K562 (cell line): ENCODE measurements at regions not wholly inside any gene's neighbourhood (a gene's known extent, or its start where the extent isn't known, plus 50 kb on each side); places are given as distances from the start of the nearest gene placed in this dataset.
A peak's percentile ranks its signal among the peaks of the same experiment; 100 is the strongest.

Experiments
- AFF1 ChIP-seq, 2 experiments: fragments of 450-650 bp; IDR thresholded peaks; 2 replicates each; pipeline ENCODE4 v1.6.1; 2018; ENCODE audit warnings: mild to moderate bottlenecking in 2 of 2, low read depth in 1 of 2; ENCODE audit not compliant: partially characterized antibody in 2 of 2
- BRCA1 ChIP-seq, 2 experiments: fragments of 450-650 bp in 1 of 2; sonication (generic) in 1 of 2; formaldehyde crosslinking in 1 of 2; IDR thresholded peaks; 2 replicates each; pipeline versions ENCODE4 v1.5.0 to v1.6.1; 2017 to 2020; ENCODE audit warnings: mild to moderate bottlenecking in 1 of 2, missing genetic modification reagents in 1 of 2
- BRD9 ChIP-seq: fragments of 450-650 bp; IDR thresholded peaks from 2 replicates; pipeline ENCODE4 v1.6.1; 2018; ENCODE audit warnings: low read depth; ENCODE audit not compliant: partially characterized antibody
- COPS2 ChIP-seq: fragments of 450-650 bp; conservative IDR thresholded peaks from 2 replicates; pipeline ENCODE4 v1.6.1; 2016; ENCODE audit warnings: mild to moderate bottlenecking, moderate library complexity
- DPF2 ChIP-seq: fragments of 450-650 bp; IDR thresholded peaks from 2 replicates; pipeline ENCODE4 v1.6.1; 2016
- ELF4 ChIP-seq: fragments of 450-650 bp; formaldehyde crosslinking; IDR thresholded peaks from 2 replicates; pipeline ENCODE4 v1.4.0; 2022; ENCODE audit warnings: missing genetic modification characterization
- FOXA1 ChIP-seq: fragments of 450-650 bp; IDR thresholded peaks from 2 replicates; pipeline ENCODE4 v1.6.1; 2016; ENCODE audit warnings: mild to moderate bottlenecking, borderline replicate concordance
- FOXJ3 ChIP-seq: sonication (generic); formaldehyde crosslinking; IDR thresholded peaks from 2 replicates; pipeline ENCODE4 v1.4.0; 2020; ENCODE audit warnings: mild to moderate bottlenecking, missing genetic modification reagents
- FOXM1 ChIP-seq, 2 experiments: fragments of 450-650 bp in 1 of 2; sonication (generic) in 1 of 2; formaldehyde crosslinking in 1 of 2; IDR thresholded peaks; 2 replicates each; pipeline versions ENCODE4 v1.6.1 to v1.9.0; 2017 to 2022; ENCODE audit warnings: low read depth in 2 of 2, mild to moderate bottlenecking in 2 of 2, missing genetic modification reagents in 1 of 2, moderate library complexity in 1 of 2
- FOXP4 ChIP-seq: sonication (generic); formaldehyde crosslinking; IDR thresholded peaks from 2 replicates; pipeline ENCODE4 v1.8.0; 2022; ENCODE audit warnings: mild to moderate bottlenecking, missing genetic modification reagents, borderline replicate concordance
- GABPA ChIP-seq: fragments of 200-800 bp; sonication (Bioruptor generic); conservative IDR thresholded peaks from 2 replicates; pipeline ENCODE4 v1.6.1; 2016; ENCODE audit warnings: low read depth, missing genetic modification characterization, missing compliant biosample characterization
- HNRNPK ChIP-seq: fragments of 200-400 bp; formaldehyde crosslinking; IDR thresholded peaks from one replicate; pipeline ENCODE4 v1.6.1; 2018; ENCODE audit warnings: mild to moderate bottlenecking, low read depth, low read length; ENCODE audit not compliant: poor library complexity, severe bottlenecking
- MAFG ChIP-seq: fragments of 450-650 bp; conservative IDR thresholded peaks from 2 replicates; pipeline ENCODE4 v1.6.1; 2016; ENCODE audit warnings: missing genetic modification characterization, missing compliant biosample characterization
- MED1 ChIP-seq: sonication (generic); formaldehyde crosslinking; IDR thresholded peaks from 2 replicates; pipeline ENCODE4 v1.8.1; 2023; ENCODE audit warnings: missing genetic modification reagents, borderline replicate concordance
- MTA2 ChIP-seq: fragments of 450-650 bp; IDR thresholded peaks from 2 replicates; pipeline ENCODE4 v1.6.1; 2016; ENCODE audit warnings: low read depth
- NFE2L1 ChIP-seq: fragments of 450-650 bp; IDR thresholded peaks from 2 replicates; pipeline ENCODE4 v1.6.1; 2016; ENCODE audit warnings: missing genetic modification characterization, low read depth, mild to moderate bottlenecking, missing compliant biosample characterization, moderate library complexity, borderline replicate concordance
- NR3C1 ChIP-seq: sonication (generic); formaldehyde crosslinking; IDR thresholded peaks from 2 replicates; pipeline ENCODE4 v1.8.1; 2022; ENCODE audit warnings: missing genetic modification reagents
- PURB ChIP-seq: sonication (generic); formaldehyde crosslinking; IDR thresholded peaks from 2 replicates; pipeline ENCODE4 v1.9.0; 2021; ENCODE audit warnings: low read depth, mild to moderate bottlenecking, missing genetic modification reagents
- RHOXF2B ChIP-seq: fragments of 250-450 bp; sonication (Bioruptor Pico); conservative IDR thresholded peaks from 2 replicates; pipeline ENCODE4 v1.5.1; 2021
- TAF7 ChIP-seq: fragments of 450-650 bp; IDR thresholded peaks from 2 replicates; pipeline ENCODE4 v1.6.1; 2016; ENCODE audit warnings: missing genetic modification characterization, missing compliant biosample characterization
- ZC3H11A ChIP-seq: IDR thresholded peaks from 2 replicates; pipeline ENCODE4 v1.6.1; 2012; ENCODE audit warnings: low read depth, low read length, improper control_type of control experiment
- ZNF134 ChIP-seq: fragments of 250-450 bp; sonication (Bioruptor Pico); conservative IDR thresholded peaks from 2 replicates; pipeline ENCODE4 v1.4.0; 2020
- ZNF165 ChIP-seq: fragments of 250-450 bp; sonication (Bioruptor Pico); IDR thresholded peaks from 2 replicates; pipeline ENCODE4 v1.4.0; 2020; ENCODE audit warnings: borderline replicate concordance
- ZNF217 ChIP-seq: sonication (generic); formaldehyde crosslinking; IDR thresholded peaks from 2 replicates; pipeline ENCODE4 v1.8.0; 2022; ENCODE audit warnings: mild to moderate bottlenecking, missing genetic modification reagents
- ZNF77 ChIP-seq: fragments of 250-450 bp; sonication (Bioruptor Pico); IDR thresholded peaks from 2 replicates; pipeline ENCODE4 v1.5.0; 2020

GRCh38 chr6:27795697-27796494, 116.3 kb downstream of the OR2B2 start (continued):
- peak; percentile 70 to 88 for TF ChIP-seq AFF1 (IDR thresholded peaks at IDR 0.05; ENCODE audit: low read depth in 1 of 2, partially characterized antibody in 2 of 2)
- TF ChIP-seq FOXP4: no peak
- no peak for TF ChIP-seq RHOXF2B
- no peak for TF ChIP-seq PURB (CRISPR knock-in tag)
- no peak for TF ChIP-seq ZNF165 (CRISPR knock-in tag)
- no peak for TF ChIP-seq ZNF217 (CRISPR knock-in tag)
- no peak for TF ChIP-seq FOXA1
- TF ChIP-seq ZNF134 (CRISPR knock-in tag): no peak
- TF ChIP-seq FOXJ3 (CRISPR knock-in tag): no peak
- no peak for TF ChIP-seq NR3C1 (CRISPR knock-in tag)
- TF ChIP-seq GABPA (tag): no peak
- peak; percentile 58; the same call in 1 of the 2 replicates for TF ChIP-seq FOXM1 (IDR thresholded peaks at IDR 0.05; ENCODE audit: low read depth)
- no peak for TF ChIP-seq FOXM1 (CRISPR knock-in tag; IDR thresholded peaks at IDR 0.05; ENCODE audit: low read depth)
- no peak for TF ChIP-seq ELF4
- no peak for TF ChIP-seq COPS2
- peak; percentile 88 for TF ChIP-seq MAFG (tag)
- TF ChIP-seq HNRNPK: no peak
- no peak for TF ChIP-seq MED1
- TF ChIP-seq BRCA1 (IDR thresholded peaks at IDR 0.05): no peak
- TF ChIP-seq BRCA1 (CRISPR knock-in tag; IDR thresholded peaks at IDR 0.05): no peak
- no peak for TF ChIP-seq MTA2
- no peak for TF ChIP-seq TAF7 (tag)
- TF ChIP-seq BRD9: peak; percentile 99
- TF ChIP-seq ZNF77 (CRISPR knock-in tag): no peak
- TF ChIP-seq ZC3H11A: no peak
- no peak for TF ChIP-seq DPF2
- TF ChIP-seq NFE2L1: no peak; the same call in 1 of the 2 replicates
